ENCODE measurements at regions not wholly inside any gene's neighbourhood (a gene's known extent, or its start where the extent isn't known, plus 50 kb on each side); places are given as distances from the start of the nearest gene placed in this dataset.
A peak's percentile ranks its signal among the peaks of the same experiment; 100 is the strongest.

GRCh38 chr11:119937412-119937811 is 200.5 kb downstream of the TRIM29 start:
- DNase-seq, result no peak

- peak; percentile 18 for DNase-seq
Observed at GRCh38 chr11:119936426-119936825, 201.5 kb downstream of the TRIM29 start.

GRCh38 chr11:119935349-119935925 is 202.5 kb downstream of the TRIM29 start:
- no peak for DNase-seq

- no peak for DNase-seq
Observed at GRCh38 chr11:119934866-119935265, 203.0 kb downstream of the TRIM29 start.

GRCh38 chr11:119934267-119934666 is 203.6 kb downstream of the TRIM29 start:
- DNase-seq, result no peak

- DNase-seq, result no peak
Observed at GRCh38 chr11:119933584-119933983, 204.3 kb downstream of the TRIM29 start.

GRCh38 chr11:119932828-119933562 is 204.0 kb upstream of the NECTIN1 start:
- no peak for DNase-seq

GRCh38 chr11:119928047-119928446 is 199.0 kb upstream of the NECTIN1 start:
- no peak for DNase-seq

GRCh38 chr11:119924017-119924416 is 195.0 kb upstream of the NECTIN1 start:
- DNase-seq, result no peak

- no peak for DNase-seq
Observed at GRCh38 chr11:119921571-119921970, 192.6 kb upstream of the NECTIN1 start.

GRCh38 chr11:119920666-119921387 is 191.8 kb upstream of the NECTIN1 start:
- DNase-seq, result no peak

- no peak for DNase-seq
Observed at GRCh38 chr11:119919656-119920055, 190.7 kb upstream of the NECTIN1 start.

- DNase-seq, result no peak
Observed at GRCh38 chr11:119918347-119918746, 189.3 kb upstream of the NECTIN1 start.

- no peak for DNase-seq
Observed at GRCh38 chr11:119916568-119916967, 187.6 kb upstream of the NECTIN1 start.

GRCh38 chr11:119912229-119912628 is 183.2 kb upstream of the NECTIN1 start:
- DNase-seq, result no peak

GRCh38 chr11:119910650-119911049 is 181.7 kb upstream of the NECTIN1 start:
- no peak for DNase-seq

- no peak for DNase-seq
Observed at GRCh38 chr11:119910051-119910450, 181.1 kb upstream of the NECTIN1 start.

- DNase-seq, result no peak
Observed at GRCh38 chr11:119909495-119909894, 180.5 kb upstream of the NECTIN1 start.

GRCh38 chr11:119909077-119909476 is 180.1 kb upstream of the NECTIN1 start:
- DNase-seq, result no peak

GRCh38 chr11:119908573-119908904 is 179.5 kb upstream of the NECTIN1 start:
- DNase-seq, result no peak

GRCh38 chr11:119907878-119908572 is 179.0 kb upstream of the NECTIN1 start:
- no peak for DNase-seq

GRCh38 chr11:119907122-119907851 is 178.3 kb upstream of the NECTIN1 start:
- DNase-seq, result no peak

- DNase-seq, result no peak
Observed at GRCh38 chr11:119906376-119906775, 177.4 kb upstream of the NECTIN1 start.

All from hindlimb muscle (tissue), 1 donor.